ENCODE measurements at regions not wholly inside any gene's neighbourhood (a gene's known extent, or its start where the extent isn't known, plus 50 kb on each side); places are given as distances from the start of the nearest gene placed in this dataset.

DNA sequence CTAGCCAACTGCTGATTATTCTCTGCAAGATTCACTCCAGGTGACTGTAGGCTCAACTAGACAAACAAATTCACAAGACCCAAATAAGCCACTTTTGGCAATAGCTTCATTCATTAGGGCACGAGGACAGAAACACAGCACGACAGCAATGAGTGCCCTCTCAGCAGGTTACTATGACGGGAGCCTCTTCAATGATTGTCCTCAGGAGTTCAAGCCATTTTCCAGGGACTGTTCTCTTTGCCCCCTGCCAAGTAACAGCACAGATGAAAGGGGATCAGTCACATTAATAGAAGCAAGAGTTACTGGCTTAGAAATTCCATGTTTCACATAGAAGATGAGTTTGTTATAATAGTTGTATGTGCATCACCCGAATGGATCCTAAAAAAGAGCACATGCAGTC lies 712.2 kb downstream of the CDH8 start:
- no peaks in the 10 kb centered on the region for H3K27me3 ChIP-seq (ENCODE audit: control insufficient read depth, low read length)

DNA sequence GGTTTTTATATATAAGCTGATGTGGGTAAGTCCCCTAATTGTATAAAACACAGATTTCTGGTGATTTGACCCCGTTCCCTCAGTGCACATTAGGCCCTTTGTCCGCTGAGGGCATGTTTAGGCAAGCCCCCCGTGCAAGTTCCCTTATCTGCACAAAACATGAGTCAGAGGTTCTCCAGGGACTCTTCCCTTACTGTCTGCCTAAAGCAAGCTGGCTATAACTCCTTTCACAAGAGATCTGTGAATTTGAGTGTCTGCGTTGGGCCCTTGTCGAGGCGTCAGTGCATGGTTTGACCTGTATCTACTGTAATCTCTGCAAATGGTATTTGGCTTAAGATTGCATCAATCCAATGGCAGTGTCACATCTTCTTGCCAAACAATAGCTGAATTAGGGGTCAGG lies 712.8 kb downstream of the CDH8 start:
- Histone ChIP-seq H3K4me2 (ENCODE audit: low read length) (no peak overlapping the region), H3K36me3 (ENCODE audit: control insufficient read depth, low read length) (no peaks in the 10 kb centered on the region), H3K9me2 (replicated peaks; ENCODE audit: control insufficient read depth, low read length) (no peaks in the 10 kb centered on the region), H3K27me3 (ENCODE audit: control insufficient read depth, low read length) (no peaks in the 10 kb centered on the region), H3K79me2 (ENCODE audit: control insufficient read depth, low read length) (no peaks in the 10 kb centered on the region), H3K9me3 (ENCODE audit: control insufficient read depth, insufficient read depth, low read length) (no peaks in the 10 kb centered on the region), H3K27ac (ENCODE audit: low read depth, low read length) (no peak overlapping the region), H3K4me1 (ENCODE audit: control insufficient read depth, low read length) (no peaks in the 10 kb centered on the region), H4K20me1 (ENCODE audit: control insufficient read depth, insufficient read depth, low read depth, low read length) (no peaks in the 10 kb centered on the region), H3K4me3 (ENCODE audit: low read length) (no peak overlapping the region), H3F3A (ENCODE audit: control insufficient read depth, insufficient read depth) (no peaks in the 10 kb centered on the region)
- TF ChIP-seq, protein P1, sequence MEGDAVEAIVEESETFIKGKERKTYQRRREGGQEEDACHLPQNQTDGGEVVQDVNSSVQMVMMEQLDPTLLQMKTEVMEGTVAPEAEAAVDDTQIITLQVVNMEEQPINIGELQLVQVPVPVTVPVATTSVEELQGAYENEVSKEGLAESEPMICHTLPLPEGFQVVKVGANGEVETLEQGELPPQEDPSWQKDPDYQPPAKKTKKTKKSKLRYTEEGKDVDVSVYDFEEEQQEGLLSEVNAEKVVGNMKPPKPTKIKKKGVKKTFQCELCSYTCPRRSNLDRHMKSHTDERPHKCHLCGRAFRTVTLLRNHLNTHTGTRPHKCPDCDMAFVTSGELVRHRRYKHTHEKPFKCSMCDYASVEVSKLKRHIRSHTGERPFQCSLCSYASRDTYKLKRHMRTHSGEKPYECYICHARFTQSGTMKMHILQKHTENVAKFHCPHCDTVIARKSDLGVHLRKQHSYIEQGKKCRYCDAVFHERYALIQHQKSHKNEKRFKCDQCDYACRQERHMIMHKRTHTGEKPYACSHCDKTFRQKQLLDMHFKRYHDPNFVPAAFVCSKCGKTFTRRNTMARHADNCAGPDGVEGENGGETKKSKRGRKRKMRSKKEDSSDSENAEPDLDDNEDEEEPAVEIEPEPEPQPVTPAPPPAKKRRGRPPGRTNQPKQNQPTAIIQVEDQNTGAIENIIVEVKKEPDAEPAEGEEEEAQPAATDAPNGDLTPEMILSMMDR (IDR thresholded peaks at IDR 0.05; ENCODE audit: low read depth, low read length, poor library complexity, severe bottlenecking): no peak
- no peak for TF ChIP-seq EZH2phosphoT487 (IDR thresholded peaks at IDR 0.05; ENCODE audit: borderline replicate concordance, low read length)

More for the DNA sequence above, 712.2 kb downstream of the CDH8 start:
- Histone ChIP-seq H4K20me1 (ENCODE audit: control insufficient read depth, insufficient read depth, low read depth, low read length) (no peaks in the 10 kb centered on the region), H3K36me3 (ENCODE audit: control insufficient read depth, low read length) (no peaks in the 10 kb centered on the region), H3K79me2 (ENCODE audit: control insufficient read depth, low read length) (no peaks in the 10 kb centered on the region), H3K9me2 (replicated peaks; ENCODE audit: control insufficient read depth, low read length) (no peaks in the 10 kb centered on the region), H3K4me3 (ENCODE audit: low read length) (no peak overlapping the region), H3K27ac (ENCODE audit: low read depth, low read length) (no peak overlapping the region), H3K9me3 (ENCODE audit: control insufficient read depth, insufficient read depth, low read length) (no peaks in the 10 kb centered on the region), H3K4me2 (ENCODE audit: low read length) (no peak overlapping the region), H3K4me1 (ENCODE audit: control insufficient read depth, low read length) (no peaks in the 10 kb centered on the region), H3F3A (ENCODE audit: control insufficient read depth, insufficient read depth) (no peaks in the 10 kb centered on the region)
- TF ChIP-seq, protein P1 (IDR thresholded peaks at IDR 0.05; ENCODE audit: low read depth, low read length, poor library complexity, severe bottlenecking): no peak
- no peak for TF ChIP-seq EZH2phosphoT487 (IDR thresholded peaks at IDR 0.05; ENCODE audit: borderline replicate concordance, low read length)

DNA sequence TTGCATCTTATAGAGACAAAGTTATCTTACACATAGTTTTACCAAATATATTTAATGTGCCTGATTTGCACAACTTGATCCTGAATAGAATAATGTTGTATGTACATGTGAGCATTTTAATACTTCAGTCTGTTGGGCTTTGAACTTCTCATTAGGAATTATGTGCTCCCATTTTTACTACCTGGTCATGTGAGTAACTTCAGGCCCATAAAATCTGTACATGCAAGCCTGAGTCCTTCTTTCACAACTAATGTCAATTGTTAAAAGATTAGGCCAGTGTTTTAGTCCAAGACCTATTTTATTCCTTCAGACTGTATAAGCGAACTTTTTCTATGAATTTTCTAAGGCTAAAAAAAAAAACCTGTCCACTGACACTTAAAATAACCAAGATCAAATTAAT lies 715.4 kb downstream of the CDH8 start:
- H3K79me2 ChIP-seq (ENCODE audit: control insufficient read depth, low read length): no peaks in the 10 kb centered on the region
- no peaks in the 10 kb centered on the region for H3K36me3 ChIP-seq (ENCODE audit: control insufficient read depth, low read length)
- H3K27me3 ChIP-seq (ENCODE audit: control insufficient read depth, low read length): no peaks in the 10 kb centered on the region
- TF ChIP-seq, protein P1 (IDR thresholded peaks at IDR 0.05; ENCODE audit: low read depth, low read length, poor library complexity, severe bottlenecking): no peak
- no peak for TF ChIP-seq EZH2phosphoT487 (IDR thresholded peaks at IDR 0.05; ENCODE audit: borderline replicate concordance, low read length)
- no peak overlapping the region for H3K4me3 ChIP-seq (ENCODE audit: low read length)
- no peaks in the 10 kb centered on the region for H4K20me1 ChIP-seq (ENCODE audit: control insufficient read depth, insufficient read depth, low read depth, low read length)
- H3F3A ChIP-seq (ENCODE audit: control insufficient read depth, insufficient read depth): no peaks in the 10 kb centered on the region
- no peak overlapping the region for H3K27ac ChIP-seq (ENCODE audit: low read depth, low read length)
- no peaks in the 10 kb centered on the region for H3K9me3 ChIP-seq (ENCODE audit: control insufficient read depth, insufficient read depth, low read length)
- H3K4me1 ChIP-seq (ENCODE audit: control insufficient read depth, low read length): no peaks in the 10 kb centered on the region
- no peaks in the 10 kb centered on the region for H3K9me2 ChIP-seq (replicated peaks; ENCODE audit: control insufficient read depth, low read length)
- H3K4me2 ChIP-seq (ENCODE audit: low read length): no peak overlapping the region

DNA sequence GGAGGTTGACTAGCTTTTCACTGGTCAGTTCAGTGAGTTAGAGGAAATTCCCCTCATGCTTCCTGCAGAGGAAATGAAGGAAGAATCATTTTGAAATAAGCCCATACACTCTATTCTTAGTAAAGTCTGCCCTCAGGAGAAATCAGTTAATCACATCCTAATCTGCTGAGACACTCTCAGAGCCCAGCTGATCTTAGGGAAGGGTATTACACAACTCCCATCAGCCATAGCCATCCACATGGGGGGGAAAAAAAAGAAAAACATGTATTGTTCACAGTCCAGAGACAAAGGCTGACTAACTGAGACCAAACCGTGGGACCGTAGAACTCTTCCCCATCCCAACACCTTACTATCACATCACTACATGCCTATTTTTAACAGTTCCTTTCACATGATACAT lies 722.3 kb downstream of the CDH8 start:
- no peaks in the 10 kb centered on the region for H3K4me1 ChIP-seq (ENCODE audit: control insufficient read depth, low read length)
- no peaks in the 10 kb centered on the region for H3K79me2 ChIP-seq (ENCODE audit: control insufficient read depth, low read length)
- no peaks in the 10 kb centered on the region for H3K27me3 ChIP-seq (ENCODE audit: control insufficient read depth, low read length)
- H3K36me3 ChIP-seq (ENCODE audit: control insufficient read depth, low read length): no peaks in the 10 kb centered on the region
- no peak overlapping the region for H3K4me3 ChIP-seq (ENCODE audit: low read length)
- no peaks in the 10 kb centered on the region for H3K9me3 ChIP-seq (ENCODE audit: control insufficient read depth, insufficient read depth, low read length)
- H3F3A ChIP-seq (ENCODE audit: control insufficient read depth, insufficient read depth): no peaks in the 10 kb centered on the region
- H3K4me2 ChIP-seq (ENCODE audit: low read length): no peak overlapping the region
- no peak overlapping the region for H3K27ac ChIP-seq (ENCODE audit: low read depth, low read length)
- no peaks in the 10 kb centered on the region for H3K9me2 ChIP-seq (replicated peaks; ENCODE audit: control insufficient read depth, low read length)
- no peak for TF ChIP-seq EZH2phosphoT487 (IDR thresholded peaks at IDR 0.05; ENCODE audit: borderline replicate concordance, low read length)
- TF ChIP-seq, protein P1 (IDR thresholded peaks at IDR 0.05; ENCODE audit: low read depth, low read length, poor library complexity, severe bottlenecking): no peak
- no peaks in the 10 kb centered on the region for H4K20me1 ChIP-seq (ENCODE audit: control insufficient read depth, insufficient read depth, low read depth, low read length)

Measured in DOHH2 (cell line).